GM12878 (cell line): ENCODE measurements at regions not wholly inside any gene's neighbourhood (a gene's known extent, or its start where the extent isn't known, plus 50 kb on each side); places are given as distances from the start of the nearest gene placed in this dataset.

Experiments used
- ATAC-seq: fragments of 200-7000 bp; cut with Tn5 transposase; 3 replicates; pipeline ENCODE4 v1.9.1; 2020; ENCODE audit warnings: mild to moderate bottlenecking, moderate library complexity
- BruUV-seq: library from RNA; stranded (reverse); fragments of 400-500 nt; replicated peaks from 2 replicates; lab custom pipeline; 2021; lab: Mats Ljungman, UMichigan
- CTCF ChIA-PET: fragments of 300-600 bp; sonication (Branson Sonifier 250); formaldehyde crosslinking; extraction: SDS; loops from one replicate; lab custom pipeline; 2021; ENCODE audit warnings: inconsistent platforms; lab: Yijun Ruan, JAX
- POLR2A ChIA-PET: fragments of 350-600 bp; formaldehyde crosslinking; extraction: SDS; loops from one replicate; lab custom pipeline; 2021; ENCODE audit warnings: inconsistent platforms; lab: Charles Lee
- RAD21 ChIA-PET: fragments of 300-600 bp; sonication (Branson Sonifier 250); formaldehyde crosslinking; loops from one replicate; lab custom pipeline; 2023; ENCODE audit warnings: antibody characterized with exemption; ENCODE audit not compliant: unreplicated experiment; lab: Charles Lee
- SMC1A ChIA-PET: fragments of 300-600 bp; sonication (Branson Sonifier 250); formaldehyde crosslinking; loops from one replicate; lab custom pipeline; 2023; ENCODE audit not compliant: unreplicated experiment, uncharacterized antibody; lab: Charles Lee
- DNase-seq: peaks from one replicate; pipeline ENCODE4 v3.0.0-alpha.2; 2011; ENCODE audit warnings: low read depth, low spot score
- FAIRE-seq: peaks from 3 replicates; lab custom pipeline; 2011; peaks lifted over from hg19 to GRCh38; lab: Jason Lieb, UNC
- H2AFZ ChIP-seq: 2 replicates; pipeline ENCODE4 v1.6.0; 2011; ENCODE audit warnings: low read depth, low read length, control low read depth; ENCODE audit not compliant: control insufficient read depth
- H3K27ac ChIP-seq: 2 replicates; pipeline ENCODE4 v1.5.1; 2011; ENCODE audit warnings: control low read depth; ENCODE audit not compliant: control insufficient read depth, insufficient read depth
- H3K27me3 ChIP-seq, 2 experiments: replicated peaks in 1 of 2; 2 replicates each; pipeline versions ENCODE4 v1.6.0 to v1.6.1; 2011; ENCODE audit warnings: low read length in 1 of 2; ENCODE audit not compliant: control insufficient read depth in 2 of 2, insufficient read depth in 2 of 2
- H3K36me3 ChIP-seq, 2 experiments: 2 replicates each; pipeline ENCODE4 v1.5.1; 2011; ENCODE audit warnings: low read length in 1 of 2; ENCODE audit not compliant: control insufficient read depth in 2 of 2, insufficient read depth in 2 of 2
- H3K4me1 ChIP-seq: 2 replicates; pipeline ENCODE4 v1.6.1; 2011; ENCODE audit warnings: mild to moderate bottlenecking, low read length, moderate library complexity, mixed read lengths; ENCODE audit not compliant: control insufficient read depth, insufficient read depth
- H3K4me2 ChIP-seq: 2 replicates; pipeline ENCODE4 v1.6.0; 2011; ENCODE audit warnings: control low read depth; ENCODE audit not compliant: control insufficient read depth, insufficient read depth
- H3K4me3 ChIP-seq: fragments of 200-600 bp; sonication (generic); 2 replicates; pipeline ENCODE4 v1.5.1; 2016
- H3K79me2 ChIP-seq: 2 replicates; pipeline ENCODE4 v1.6.0; 2011; ENCODE audit warnings: low read length; ENCODE audit not compliant: control insufficient read depth, insufficient read depth
- H3K9ac ChIP-seq: 2 replicates; pipeline ENCODE4 v1.8.0; 2011; ENCODE audit warnings: low read length, control low read depth, mixed read lengths; ENCODE audit not compliant: control insufficient read depth, insufficient read depth
- H3K9me3 ChIP-seq: replicated peaks from 3 replicates; pipeline ENCODE4 v1.5.1; 2011; ENCODE audit warnings: mild to moderate bottlenecking, low read length; ENCODE audit not compliant: control insufficient read depth, insufficient read depth
- H4K20me1 ChIP-seq: 2 replicates; pipeline ENCODE4 v1.6.0; 2011; ENCODE audit not compliant: control insufficient read depth, insufficient read depth
- BMI1 ChIP-seq: fragments of 450-650 bp; IDR thresholded peaks from 2 replicates; pipeline ENCODE4 v1.6.1; 2016; ENCODE audit warnings: mild to moderate bottlenecking, moderate library complexity, borderline replicate concordance
- ELK1 ChIP-seq: IDR thresholded peaks from 2 replicates; pipeline ENCODE4 v1.6.1; 2012; ENCODE audit warnings: low read depth, low read length, improper control_type of control experiment
- FOS ChIP-seq: IDR thresholded peaks from 3 replicates; pipeline ENCODE4 v1.6.1; 2011; ENCODE audit warnings: borderline replicate concordance; ENCODE audit not compliant: insufficient read length; ENCODE audit errors: extremely low read depth
- FOXM1 ChIP-seq: IDR thresholded peaks from 2 replicates; pipeline ENCODE4 v1.6.1; 2012; ENCODE audit warnings: low read depth, mild to moderate bottlenecking, inconsistent platforms, low read length, moderate library complexity
- HCFC1 ChIP-seq: fragments of 150-350 bp; IDR thresholded peaks from 2 replicates; pipeline ENCODE4 v1.6.1; 2014; ENCODE audit warnings: low read length
- HDAC2 ChIP-seq: fragments of 200-600 bp; sonication (generic); IDR thresholded peaks from 2 replicates; pipeline ENCODE4 v1.6.1; 2017
- IKZF1 ChIP-seq: fragments of 450-650 bp; conservative IDR thresholded peaks from 2 replicates; pipeline ENCODE4 v1.6.1; 2017; ENCODE audit warnings: antibody characterized with exemption, mild to moderate bottlenecking
- KDM1A ChIP-seq: fragments of 200-600 bp; sonication (generic); IDR thresholded peaks from 2 replicates; pipeline ENCODE4 v1.6.1; 2016; ENCODE audit warnings: borderline replicate concordance
- MAX ChIP-seq: IDR thresholded peaks from 2 replicates; pipeline ENCODE4 v1.6.1; 2012; ENCODE audit warnings: low read depth, low read length, improper control_type of control experiment
- MTA3 ChIP-seq: IDR thresholded peaks from 2 replicates; pipeline ENCODE4 v1.6.1; 2012; ENCODE audit warnings: low read length, inconsistent platforms, borderline replicate concordance
- NFXL1 ChIP-seq: fragments of 450-650 bp; IDR thresholded peaks from 2 replicates; pipeline ENCODE4 v1.6.1; 2017; ENCODE audit warnings: antibody characterized with exemption, mild to moderate bottlenecking, borderline replicate concordance
- NR2C2 ChIP-seq: IDR thresholded peaks from 2 replicates; pipeline ENCODE4 v1.6.1; 2011; ENCODE audit warnings: borderline replicate concordance, low read depth; ENCODE audit not compliant: control insufficient read depth, insufficient read length
- POLR2AphosphoS2 ChIP-seq: IDR thresholded peaks from 2 replicates; pipeline ENCODE4 v1.6.1; 2011; ENCODE audit warnings: low read depth, mild to moderate bottlenecking, low read length, improper control_type of control experiment, moderate library complexity
- SMAD5 ChIP-seq: IDR thresholded peaks from 2 replicates; pipeline ENCODE4 v1.6.1; 2016; ENCODE audit warnings: antibody characterized with exemption, low read depth
- TARDBP ChIP-seq: IDR thresholded peaks from 2 replicates; pipeline ENCODE4 v1.6.1; 2016; ENCODE audit warnings: borderline replicate concordance
- ZBTB4 ChIP-seq: fragments of 450-650 bp; formaldehyde crosslinking; IDR thresholded peaks from 2 replicates; pipeline ENCODE4 v1.4.0; 2022; ENCODE audit warnings: mild to moderate bottlenecking, moderate library complexity
- ZNF217 ChIP-seq: fragments of 450-650 bp; IDR thresholded peaks from 2 replicates; pipeline ENCODE4 v1.6.1; 2017; ENCODE audit warnings: antibody characterized with exemption, mild to moderate bottlenecking
- ZNF24 ChIP-seq: fragments of 450-650 bp; IDR thresholded peaks from 2 replicates; pipeline ENCODE4 v1.6.1; 2017; ENCODE audit warnings: antibody characterized with exemption, mild to moderate bottlenecking
- WGBS: methylation state at CpG from one replicate; pipeline ENCODE4 v1.1.6; 2016; ENCODE audit warnings: low lambda C conversion rate; ENCODE audit not compliant: insufficient replicate concordance, insufficient coverage; ENCODE audit errors: missing lambda C conversion rate; 5-methylcytosine and 5-hydroxymethylcytosine counted together
- in situ Hi-C: fragments of 300-500 bp; cut with MboI; formaldehyde crosslinking; loops from 9 replicates; pipeline ENCODE4 v1.14.3; 2018; ENCODE audit warnings: mixed read lengths
- intact Hi-C: fragments of 100-400 bp; cut with micrococcal nuclease; formaldehyde crosslinking; loops from one replicate; pipeline ENCODE4 v1.14.2; 2022; ENCODE audit not compliant: unreplicated experiment

GRCh38 chr5:143511736-143512135 is 108.2 kb upstream of the NR3C1 start:
- no peaks in the 10 kb centered on the region for H3K27me3 ChIP-seq

GRCh38 chr5:143509758-143510221 is 106.3 kb upstream of the NR3C1 start:
- in situ Hi-C loops (no loop called here), intact Hi-C loops (loop anchor here (5.0 to 10.0 kb wide), 2 partner anchors 245 to 318 kb away; no protein-coding TSS in a partner anchor)
- ChIA-PET SMC1A (interaction anchor here (0.7 to 7.2 kb wide), 18 partner anchors 10 to 584 kb away, joined by 3 to 39 read pairs (median 4); partner anchors contain the start of gene NR3C1), CTCF (interaction anchor here (0.5 to 1.8 kb wide), 7 partner anchors 9 to 416 kb away, joined by 3 to 8 read pairs (median 3); no protein-coding TSS in a partner anchor), RAD21 (interaction anchor here (1.0 to 2.0 kb wide), 3 partner anchors 54 to 105 kb away, joined by 3 to 7 read pairs (median 4); no protein-coding TSS in a partner anchor), POLR2A (interaction anchor here (0.6 to 1.1 kb wide), 3 partner anchors 47 to 325 kb away, joined by 3 to 5 read pairs (median 3); no protein-coding TSS in a partner anchor)
- no peaks in the 10 kb centered on the region for H4K20me1 ChIP-seq
- H3K4me2 ChIP-seq, result peak overlapping the region; percentile 44
- peak; percentile 70 for DNase-seq
- no peaks in the 10 kb centered on the region for H3K27me3 ChIP-seq
- H3K9ac ChIP-seq, result no peak overlapping the region; the same call in 1 of the 2 replicates
- no peak overlapping the region for H3K4me3 ChIP-seq
- peaks cover 17% of the 10 kb centered on the region for H3K4me1 ChIP-seq
- H2AFZ ChIP-seq, result peak overlapping the region; percentile 15
- WGBS, result 2% methylated on average over 3 of the region's 3 CpGs
- no peaks in the 10 kb centered on the region for H3K79me2 ChIP-seq
- H3K36me3 ChIP-seq, result no peaks in the 10 kb centered on the region
- peak; percentile 93 for FAIRE-seq
- BruUV-seq, result no TSS peak
- H3K9me3 ChIP-seq, result no peaks in the 10 kb centered on the region; the same call in 1 of the 3 replicates
- peak; percentile 96 for ATAC-seq
- no peak overlapping the region for H3K27ac ChIP-seq
- TF ChIP-seq HCFC1, result no peak
- TF ChIP-seq SMAD5, result no peak
- no peak for TF ChIP-seq KDM1A
- no peak for TF ChIP-seq NFXL1
- TF ChIP-seq ZNF24, result peak; percentile 98
- TF ChIP-seq ELK1, result no peak
- no peak for TF ChIP-seq TARDBP
- no peak for TF ChIP-seq ZBTB4 (CRISPR knock-in tag)

More at GRCh38 chr5:143511736-143512135, 108.2 kb upstream of the NR3C1 start:
- TF ChIP-seq HDAC2 (no peak), MAX (no peak), NR2C2 (no peak), POLR2AphosphoS2 (no peak), ZNF217 (no peak), BMI1 (no peak), FOXM1 (no peak), MTA3 (no peak), IKZF1 (no peak), FOS (no peak)
- H3K4me3 ChIP-seq, result no peak overlapping the region
- intact Hi-C loops, result loop anchor here (5.0 kb wide), 1 partner anchor 316 kb away; no protein-coding TSS in a partner anchor
- H2AFZ ChIP-seq, result no peak overlapping the region
- H3K9ac ChIP-seq, result no peak overlapping the region
- ChIA-PET CTCF (interaction anchor here (0.6 to 1.4 kb wide), 4 partner anchors 10 to 313 kb away, joined by 3 to 5 read pairs (median 4); no protein-coding TSS in a partner anchor), RAD21 (interaction anchor here (1.4 to 2.0 kb wide), 2 partner anchors 52 to 316 kb away, joined by 3 to 7 read pairs; no protein-coding TSS in a partner anchor), POLR2A (interaction anchor here (0.7 kb wide), 1 partner anchor 65 kb away, joined by 3 read pairs; no protein-coding TSS in a partner anchor), SMC1A (interaction anchor here (0.7 to 7.2 kb wide), 13 partner anchors 9 to 307 kb away, joined by 3 to 39 read pairs (median 4); no protein-coding TSS in a partner anchor)
- FAIRE-seq (no peak), DNase-seq (no peak), ATAC-seq (no peak)
- H3K4me2 ChIP-seq, result no peak overlapping the region
- H4K20me1 ChIP-seq, result no peaks in the 10 kb centered on the region
- in situ Hi-C loops, result no loop called here
- no peaks in the 10 kb centered on the region for H3K79me2 ChIP-seq
- no peaks in the 10 kb centered on the region; the same call in 2 of the 3 replicates for H3K9me3 ChIP-seq
- H3K4me1 ChIP-seq, result peaks cover 31% of the 10 kb centered on the region
- no peaks in the 10 kb centered on the region for H3K36me3 ChIP-seq
- BruUV-seq, result no TSS peak
- H3K27ac ChIP-seq, result no peak overlapping the region
